VCaP (cell line): ENCODE measurements at regions not wholly inside any gene's neighbourhood (a gene's known extent, or its start where the extent isn't known, plus 50 kb on each side); places are given as distances from the start of the nearest gene placed in this dataset.
A peak's percentile ranks its signal among the peaks of the same experiment; 100 is the strongest.
"Not testable (repeated sequence)": the region's sequence is repeated elsewhere in the genome, so short reads cannot be mapped to it uniquely, and the experiment has no call there.

ENCODE experiments used
- H3K27ac ChIP-seq: fragments of 450-650 bp; 2 replicates; pipeline ENCODE4 v1.5.1; 2017
- TF ChIP-seq, protein P1 (sequence below): fragments of 450-650 bp; conservative IDR thresholded peaks from 2 replicates; pipeline ENCODE4 v1.5.1; 2017; ENCODE audit warnings: mild to moderate bottlenecking, moderate library complexity

DNA sequence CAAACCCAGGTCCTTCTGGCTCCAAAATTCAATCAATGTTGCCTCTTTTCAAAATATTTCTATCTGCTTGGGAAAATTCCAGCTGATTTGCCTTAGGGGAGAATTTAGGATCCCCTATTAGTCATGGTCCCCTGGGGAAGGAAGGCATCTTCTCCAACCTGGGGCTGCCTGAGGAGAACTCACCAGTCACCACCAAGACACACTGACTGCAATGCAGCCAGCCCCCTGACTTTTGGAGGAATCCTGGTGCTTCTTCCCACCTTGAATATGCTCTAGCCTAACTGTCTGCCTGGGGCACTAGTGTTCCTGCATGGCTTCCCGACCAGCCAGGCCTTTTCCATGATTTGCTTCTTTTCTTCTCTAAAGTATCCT lies 71.8 kb upstream of the BCL2L14 start:
- no peak overlapping the region for H3K27ac ChIP-seq
- TF ChIP-seq, protein P1, sequence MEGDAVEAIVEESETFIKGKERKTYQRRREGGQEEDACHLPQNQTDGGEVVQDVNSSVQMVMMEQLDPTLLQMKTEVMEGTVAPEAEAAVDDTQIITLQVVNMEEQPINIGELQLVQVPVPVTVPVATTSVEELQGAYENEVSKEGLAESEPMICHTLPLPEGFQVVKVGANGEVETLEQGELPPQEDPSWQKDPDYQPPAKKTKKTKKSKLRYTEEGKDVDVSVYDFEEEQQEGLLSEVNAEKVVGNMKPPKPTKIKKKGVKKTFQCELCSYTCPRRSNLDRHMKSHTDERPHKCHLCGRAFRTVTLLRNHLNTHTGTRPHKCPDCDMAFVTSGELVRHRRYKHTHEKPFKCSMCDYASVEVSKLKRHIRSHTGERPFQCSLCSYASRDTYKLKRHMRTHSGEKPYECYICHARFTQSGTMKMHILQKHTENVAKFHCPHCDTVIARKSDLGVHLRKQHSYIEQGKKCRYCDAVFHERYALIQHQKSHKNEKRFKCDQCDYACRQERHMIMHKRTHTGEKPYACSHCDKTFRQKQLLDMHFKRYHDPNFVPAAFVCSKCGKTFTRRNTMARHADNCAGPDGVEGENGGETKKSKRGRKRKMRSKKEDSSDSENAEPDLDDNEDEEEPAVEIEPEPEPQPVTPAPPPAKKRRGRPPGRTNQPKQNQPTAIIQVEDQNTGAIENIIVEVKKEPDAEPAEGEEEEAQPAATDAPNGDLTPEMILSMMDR = no peak

DNA sequence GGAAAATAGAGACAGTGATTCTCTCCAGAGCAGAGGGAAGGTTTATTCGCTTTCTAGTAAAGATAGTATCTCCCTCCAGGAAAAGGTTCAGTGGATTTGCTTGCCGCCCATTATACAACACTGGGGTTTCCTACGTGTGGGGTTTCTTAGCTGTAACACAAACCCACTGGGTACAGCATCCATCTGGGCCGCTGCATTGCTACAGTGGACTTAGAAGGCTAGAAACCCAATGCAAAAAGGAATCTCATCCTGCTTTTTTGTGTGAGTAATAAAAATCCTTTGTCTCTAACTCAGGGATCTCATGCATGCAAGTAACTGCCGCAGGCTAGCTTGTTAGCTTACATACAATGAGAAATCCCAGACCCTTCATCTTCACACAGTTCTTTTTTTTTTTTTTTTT lies 67.1 kb upstream of the BCL2L14 start:
- H3K27ac ChIP-seq = peak overlapping the region; percentile 26
- TF ChIP-seq, protein P1 = no peak

DNA sequence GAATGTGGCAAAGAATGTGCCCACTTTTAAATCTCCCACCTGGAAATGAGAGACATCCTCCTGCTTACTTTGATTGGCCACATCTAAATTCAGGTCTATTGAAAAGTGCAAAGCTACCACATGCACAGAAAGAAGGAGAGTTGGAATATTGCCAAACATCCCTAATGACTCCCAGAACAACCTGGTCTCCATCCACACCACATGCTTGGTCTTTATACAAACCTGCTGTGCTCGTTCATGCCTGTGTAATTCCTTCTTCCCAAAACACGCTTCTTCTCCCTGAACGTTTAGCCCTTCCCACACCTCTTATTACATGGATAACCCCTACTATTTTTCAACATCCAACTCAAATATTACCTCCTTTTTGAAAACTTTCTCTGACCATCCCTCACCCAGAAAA lies 66.2 kb upstream of the BCL2L14 start:
- H3K27ac ChIP-seq = no peak overlapping the region; the same call in 1 of the 2 replicates
- TF ChIP-seq, protein P1 = no peak

DNA sequence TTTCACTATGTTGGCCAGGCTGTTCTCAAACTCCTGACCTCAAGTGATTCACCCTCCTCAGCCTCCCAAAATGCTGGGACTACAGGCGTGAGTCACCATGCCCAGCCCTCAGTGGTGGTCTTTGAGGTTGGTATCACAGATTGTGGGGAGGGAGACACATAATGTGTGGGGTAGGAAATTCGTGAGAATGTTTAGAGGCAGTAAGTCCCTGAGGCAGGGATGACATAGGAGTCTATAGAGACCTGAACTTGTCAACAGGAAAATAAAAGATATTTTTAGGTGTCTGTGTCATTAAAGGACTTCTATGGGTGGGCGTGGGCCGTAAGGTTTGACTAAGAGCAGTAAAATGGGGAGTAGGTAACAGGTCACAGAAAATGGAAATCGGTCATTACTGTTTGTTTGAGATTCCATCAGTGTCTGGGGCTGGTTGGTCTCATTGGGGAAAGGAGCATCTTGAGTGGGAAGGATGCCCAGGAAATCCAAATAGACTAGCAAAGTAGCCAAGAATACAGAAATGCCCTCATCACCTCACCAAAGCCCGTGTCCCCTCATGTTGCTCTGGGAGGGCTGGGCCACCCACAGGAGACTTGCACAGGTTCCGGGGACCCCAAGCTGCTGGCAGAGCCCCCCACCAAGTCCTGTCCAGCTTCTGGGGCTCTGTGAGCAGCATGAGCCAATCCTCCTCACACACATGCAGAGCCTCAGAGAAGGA lies 63.6 kb upstream of the BCL2L14 start:
- TF ChIP-seq, protein P1 = no peak
- no peak overlapping the region for H3K27ac ChIP-seq

DNA sequence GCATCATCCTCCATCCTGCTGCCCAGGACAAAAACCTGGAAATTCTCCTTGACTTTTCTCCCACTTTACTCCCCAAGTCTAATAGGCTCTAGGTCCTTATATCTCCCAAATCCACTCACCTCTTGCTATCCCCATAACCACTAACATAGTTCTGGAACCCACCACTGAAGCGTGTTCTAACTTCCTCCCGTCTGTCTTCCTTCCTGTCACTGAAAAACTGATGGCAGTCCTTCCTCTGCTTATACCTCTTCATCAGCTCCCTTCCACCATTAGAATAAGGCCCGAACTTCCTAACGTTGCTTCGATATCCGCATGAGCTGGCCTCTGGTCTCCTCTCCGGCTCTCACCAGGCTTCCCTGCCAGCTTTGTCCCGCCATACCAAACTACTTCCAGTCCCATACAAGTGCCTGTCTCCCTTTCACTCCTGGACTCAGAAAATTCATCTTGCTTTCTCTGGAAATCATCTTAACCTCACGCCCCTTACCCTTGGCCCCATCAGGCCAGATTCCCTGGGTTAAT lies 63.0 kb upstream of the BCL2L14 start:
- TF ChIP-seq, protein P1 = no peak
- no peak overlapping the region for H3K27ac ChIP-seq

DNA sequence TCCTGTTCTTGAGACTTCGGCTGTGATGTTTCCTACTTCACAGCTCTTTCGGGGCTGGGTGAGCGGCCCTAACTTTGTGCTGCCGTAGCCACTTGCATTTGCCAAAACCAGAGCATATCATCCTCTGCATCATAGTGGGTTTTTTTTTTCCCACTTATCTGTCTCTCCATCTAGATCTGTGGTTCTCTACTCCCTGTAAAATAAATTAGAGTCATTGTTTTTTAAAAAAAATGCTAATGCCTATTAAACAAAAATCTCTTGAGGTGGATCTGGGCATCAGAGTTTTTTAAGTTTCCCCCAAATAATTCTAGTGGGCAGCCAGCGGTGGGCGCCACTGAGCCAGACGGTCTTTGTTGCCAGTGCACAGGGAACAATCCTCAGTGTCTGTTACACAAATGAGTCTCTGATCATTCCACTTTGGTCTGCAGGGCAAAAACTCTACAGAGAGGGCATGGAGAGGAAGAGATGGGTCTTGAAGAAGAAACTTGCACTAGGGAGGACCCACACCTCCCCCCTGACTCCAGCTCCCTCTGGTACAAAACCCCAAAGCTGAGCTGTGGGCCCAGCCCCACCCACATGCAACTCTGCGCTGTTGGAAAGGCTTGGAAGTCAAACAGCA lies 62.4 kb upstream of the BCL2L14 start:
- H3K27ac ChIP-seq = no peak overlapping the region
- TF ChIP-seq, protein P1 = peak; percentile 8; the same call in 1 of the 2 replicates

DNA sequence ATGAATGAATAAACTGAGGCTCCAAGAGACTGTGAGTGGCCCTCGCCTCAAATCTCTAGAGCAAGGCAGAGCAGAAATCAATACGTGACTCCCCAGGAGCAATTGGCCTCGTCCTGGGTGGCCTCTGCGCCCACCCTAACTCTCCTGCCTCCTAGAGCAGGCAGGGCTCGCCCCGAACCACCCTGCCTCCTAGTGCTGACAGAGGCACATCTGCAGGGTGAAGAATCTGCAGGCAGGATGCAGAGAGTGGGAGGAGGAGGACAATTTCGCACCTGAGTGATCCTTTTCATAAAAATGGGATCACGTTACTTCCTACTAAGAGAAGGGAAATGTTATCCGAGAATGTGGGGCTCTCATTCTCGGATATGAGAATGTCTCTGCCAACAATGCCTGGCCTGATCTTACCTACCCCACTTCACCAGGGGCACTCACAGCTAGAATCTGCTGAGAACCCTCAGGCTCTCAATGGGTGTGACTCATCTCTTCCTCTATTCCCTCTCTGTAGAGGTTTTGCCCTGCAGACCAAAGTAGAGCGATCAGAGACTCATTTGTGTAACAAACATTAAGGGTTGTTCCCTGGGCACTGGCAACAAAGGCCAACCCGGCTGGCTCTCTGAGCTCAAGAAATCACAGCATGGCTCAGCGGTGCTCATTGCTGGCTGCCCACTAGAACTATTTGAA lies 61.7 kb upstream of the BCL2L14 start:
- TF ChIP-seq, protein P1 = no peak
- no peak overlapping the region for H3K27ac ChIP-seq

DNA sequence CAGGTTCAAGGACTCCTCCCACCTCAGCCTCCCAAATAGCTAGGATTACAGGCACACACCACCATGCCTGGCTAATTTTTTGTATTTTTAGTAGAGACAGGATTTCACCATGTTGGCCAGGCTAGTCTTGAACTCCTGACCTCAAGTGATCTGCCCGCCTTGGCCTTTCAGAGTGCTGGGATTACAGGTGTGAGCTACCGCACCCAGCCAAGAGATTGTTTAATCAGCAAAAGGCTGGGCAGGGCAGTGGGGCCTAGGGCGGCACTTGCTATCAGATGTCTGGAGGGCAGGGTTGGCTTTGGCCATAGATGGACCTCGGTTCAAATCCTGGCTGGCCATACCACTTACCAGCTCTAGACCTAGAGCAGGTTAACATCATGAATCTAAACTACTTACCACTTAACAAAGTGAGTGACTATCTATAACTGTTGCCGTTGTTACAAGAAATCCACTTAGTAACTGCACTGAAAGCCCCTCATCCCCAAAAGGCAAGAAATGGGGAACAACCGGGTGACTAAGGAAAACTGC lies 60.9 kb upstream of the BCL2L14 start:
- H3K27ac ChIP-seq = not testable (repeated sequence)
